ENCODE measurements at regions not wholly inside any gene's neighbourhood (a gene's known extent, or its start where the extent isn't known, plus 50 kb on each side); places are given as distances from the start of the nearest gene placed in this dataset.

GRCh38 chr5:74950836-74951515 is 84.8 kb upstream of the FAM169A start:
- DNase-seq (no peak), ATAC-seq (no peak)
- Mint-ChIP-seq H3K9me3 (ENCODE audit: low read depth) (no peaks in the 10 kb centered on the region), H3K36me3 (no peaks in the 10 kb centered on the region), H3K4me1 (peaks cover 1% of the 10 kb centered on the region), H3K27me3 (peaks cover 45% of the 10 kb centered on the region), H3K27ac (no peak overlapping the region), H3K4me3 (no peak overlapping the region)
- CTCF ChIA-PET = interaction anchor here (1.4 kb wide), 1 partner anchor 22 kb away, joined by 3 read pairs; no protein-coding TSS in a partner anchor

DNA sequence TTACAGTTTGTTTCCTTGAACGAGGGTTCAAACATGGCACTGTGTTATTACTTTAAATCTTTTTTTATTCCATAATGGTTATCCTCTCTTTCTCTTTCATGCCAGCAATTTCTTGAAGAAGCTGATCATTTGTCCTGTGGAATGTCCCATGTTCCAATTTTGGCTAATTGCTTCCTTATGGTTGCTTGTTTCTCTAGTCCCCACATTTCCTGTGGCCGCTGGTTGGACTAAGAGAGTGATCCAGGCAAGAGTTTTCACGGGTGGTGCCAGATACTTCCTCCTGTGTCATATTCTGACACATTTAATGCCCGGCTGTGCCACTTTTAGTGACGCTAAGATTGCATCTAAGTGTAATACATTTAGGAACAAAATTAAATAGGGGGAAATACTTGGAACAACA is 83.8 kb upstream of the FAM169A start:
- Mint-ChIP-seq H3K36me3 (no peaks in the 10 kb centered on the region), H3K9me3 (ENCODE audit: low read depth) (no peaks in the 10 kb centered on the region), H3K4me1 (peaks cover 11% of the 10 kb centered on the region), H3K4me3 (no peak overlapping the region), H3K27ac (no peak overlapping the region), H3K27me3 (peaks cover 50% of the 10 kb centered on the region)
- CTCF ChIA-PET = no interaction called here
- DNase-seq (no peak), ATAC-seq (no peak)

- no peaks in the 10 kb centered on the region for H3K9me3 Mint-ChIP-seq (ENCODE audit: low read depth)
- no peak overlapping the region for H3K4me3 Mint-ChIP-seq
These were observed 81.9 kb upstream of the FAM169A start for GRCh38 chr5:74948031-74948546.

GRCh38 chr5:74946471-74946870 is 80.3 kb upstream of the FAM169A start:
- CTCF ChIA-PET = interaction anchor here (1.3 kb wide), 1 partner anchor 11 kb away, joined by 3 read pairs; no protein-coding TSS in a partner anchor
- ATAC-seq = no peak
- H3K9me3 Mint-ChIP-seq (ENCODE audit: low read depth) = no peaks in the 10 kb centered on the region

More at GRCh38 chr5:74948031-74948546, 81.9 kb upstream of the FAM169A start:
- DNase-seq = no peak
- Mint-ChIP-seq H3K27me3 (peaks cover 62% of the 10 kb centered on the region), H3K36me3 (no peaks in the 10 kb centered on the region), H3K4me1 (peaks cover 11% of the 10 kb centered on the region), H3K27ac (no peak overlapping the region)
- no peak for ATAC-seq
- CTCF ChIA-PET = no interaction called here

GRCh38 chr5:74945561-74946165 is 79.5 kb upstream of the FAM169A start:
- peaks cover 60% of the 10 kb centered on the region for H3K27me3 Mint-ChIP-seq
- H3K9me3 Mint-ChIP-seq (ENCODE audit: low read depth) = no peaks in the 10 kb centered on the region
- DNase-seq = peak; percentile 62
- peaks cover 11% of the 10 kb centered on the region for H3K4me1 Mint-ChIP-seq
- peak; percentile 83 for ATAC-seq
- CTCF ChIA-PET = interaction anchor here (1.3 kb wide), 1 partner anchor 11 kb away, joined by 3 read pairs; no protein-coding TSS in a partner anchor
- H3K27ac Mint-ChIP-seq = no peak overlapping the region
- H3K36me3 Mint-ChIP-seq = no peaks in the 10 kb centered on the region
- no peak overlapping the region for H3K4me3 Mint-ChIP-seq

More at GRCh38 chr5:74946471-74946870, 80.3 kb upstream of the FAM169A start:
- Mint-ChIP-seq H3K27ac (no peak overlapping the region), H3K27me3 (peaks cover 62% of the 10 kb centered on the region), H3K36me3 (no peaks in the 10 kb centered on the region), H3K4me3 (no peak overlapping the region), H3K4me1 (peaks cover 11% of the 10 kb centered on the region)
- DNase-seq = no peak

DNA sequence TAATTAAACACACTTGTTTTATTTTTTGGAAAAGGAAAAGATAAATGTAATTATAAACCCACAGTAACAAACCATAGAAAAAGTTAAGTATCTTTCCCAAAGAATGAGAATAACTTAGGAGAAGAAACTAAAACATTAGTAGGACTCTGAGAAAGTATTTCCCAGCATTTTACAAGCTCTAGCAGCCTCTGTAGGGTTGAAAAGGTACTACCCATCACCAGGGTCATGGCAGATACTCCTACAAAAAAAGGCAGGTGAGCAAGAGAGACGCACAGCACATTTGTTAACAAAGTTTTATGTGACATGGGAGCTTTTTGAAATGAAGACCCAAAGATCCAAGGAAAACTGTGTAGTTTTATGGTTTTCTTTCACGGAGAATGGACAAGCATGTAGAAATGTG is 77.7 kb upstream of the FAM169A start:
- Mint-ChIP-seq H3K27me3 (peaks cover 63% of the 10 kb centered on the region), H3K27ac (no peak overlapping the region), H3K4me3 (no peak overlapping the region), H3K9me3 (ENCODE audit: low read depth) (no peaks in the 10 kb centered on the region), H3K36me3 (no peaks in the 10 kb centered on the region), H3K4me1 (peaks cover 11% of the 10 kb centered on the region)
- ATAC-seq (no peak), DNase-seq (no peak)
- CTCF ChIA-PET = no interaction called here

GRCh38 chr5:74942622-74943286 is 76.6 kb upstream of the FAM169A start:
- CTCF ChIA-PET = no interaction called here
- DNase-seq (no peak), ATAC-seq (no peak)
- Mint-ChIP-seq H3K4me1 (peaks cover 13% of the 10 kb centered on the region), H3K4me3 (no peak overlapping the region), H3K27ac (no peak overlapping the region), H3K9me3 (ENCODE audit: low read depth) (no peaks in the 10 kb centered on the region), H3K36me3 (no peaks in the 10 kb centered on the region), H3K27me3 (peaks cover 61% of the 10 kb centered on the region)

DNA sequence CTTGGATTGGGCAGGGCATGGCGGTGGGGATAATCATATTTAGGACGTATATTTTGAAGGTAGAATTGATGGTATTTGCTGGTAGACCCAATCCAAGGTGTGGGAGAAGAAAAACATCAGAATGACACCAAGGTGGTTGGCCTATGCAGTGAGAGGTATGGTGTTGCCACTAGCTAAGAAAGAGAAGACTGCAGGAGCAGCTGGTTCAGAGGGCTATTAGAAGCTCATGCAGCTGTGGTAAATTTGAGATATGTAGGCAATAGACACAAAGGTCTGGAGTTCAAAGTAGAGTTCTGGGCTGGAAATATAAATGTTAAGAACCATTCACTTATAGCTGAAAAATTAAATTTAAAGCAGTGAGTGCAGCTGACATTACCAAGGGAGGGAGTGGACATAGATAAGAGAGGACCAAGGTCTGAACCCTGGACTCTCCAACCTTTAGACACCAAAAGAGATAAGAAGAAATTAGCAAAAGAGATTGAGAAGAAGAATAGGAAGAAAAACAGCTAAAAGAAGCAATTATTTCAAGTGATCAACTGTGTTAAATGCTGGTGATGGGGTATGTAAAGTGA is 74.7 kb upstream of the FAM169A start:
- H3K9me3 Mint-ChIP-seq (ENCODE audit: low read depth) = no peaks in the 10 kb centered on the region
- DNase-seq = no peak

DNA sequence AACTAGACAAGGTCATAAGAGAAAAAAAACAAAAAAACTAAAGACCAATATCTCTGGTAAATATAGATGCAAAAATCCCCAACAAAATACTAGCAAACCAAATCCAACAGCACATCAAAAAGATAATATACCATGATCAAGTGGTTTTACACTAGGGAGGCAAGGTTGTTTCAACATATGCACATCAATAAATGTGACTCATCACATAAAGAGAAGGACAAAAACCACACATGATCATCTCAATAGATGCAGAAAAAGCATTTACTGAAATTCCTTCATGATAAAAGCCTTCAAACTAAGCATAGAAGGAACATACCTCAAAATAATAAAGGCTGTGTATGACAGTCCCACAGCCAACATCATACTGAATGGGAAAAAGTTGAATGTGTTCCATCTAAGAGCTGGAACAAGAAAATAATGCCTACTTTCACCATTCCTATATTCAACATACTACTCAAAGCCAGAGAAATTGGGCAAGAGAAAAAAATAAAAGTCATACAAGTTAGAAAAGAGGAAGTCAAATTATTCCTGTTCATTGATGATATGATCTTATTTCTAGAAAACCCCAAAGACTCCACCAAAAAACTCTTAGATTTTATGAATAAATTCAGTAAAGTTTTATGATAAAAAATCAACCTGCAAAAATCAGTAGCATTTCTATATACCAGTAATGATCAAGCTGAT is 72.2 kb upstream of the FAM169A start:
- Mint-ChIP-seq H3K4me3 (no peak overlapping the region), H3K27ac (no peak overlapping the region), H3K4me1 (peaks cover 29% of the 10 kb centered on the region), H3K36me3 (no peaks in the 10 kb centered on the region), H3K27me3 (peaks cover 39% of the 10 kb centered on the region), H3K9me3 (ENCODE audit: low read depth) (no peaks in the 10 kb centered on the region)
- no peak for ATAC-seq
- CTCF ChIA-PET = interaction anchor here (0.6 kb wide), 1 partner anchor 108 kb away, joined by 3 read pairs; no protein-coding TSS in a partner anchor
- no peak for DNase-seq

More for the DNA sequence above, 74.7 kb upstream of the FAM169A start:
- Mint-ChIP-seq H3K36me3 (no peaks in the 10 kb centered on the region), H3K27ac (no peak overlapping the region), H3K27me3 (peaks cover 54% of the 10 kb centered on the region), H3K4me1 (peaks cover 17% of the 10 kb centered on the region), H3K4me3 (no peak overlapping the region)
- CTCF ChIA-PET = no interaction called here
- no peak for ATAC-seq

GRCh38 chr5:74935752-74936091 is 69.5 kb upstream of the FAM169A start:
- Mint-ChIP-seq H3K9me3 (ENCODE audit: low read depth) (no peaks in the 10 kb centered on the region), H3K4me3 (no peak overlapping the region), H3K27me3 (peaks cover 28% of the 10 kb centered on the region), H3K4me1 (peaks cover 29% of the 10 kb centered on the region), H3K27ac (peak overlapping the region; percentile 73), H3K36me3 (no peaks in the 10 kb centered on the region)
- ATAC-seq (no peak), DNase-seq (no peak)
- CTCF ChIA-PET = interaction anchor here (0.6 to 1.4 kb wide), 9 partner anchors 11 to 632 kb away, joined by 3 to 6 read pairs (median 3); partner anchors contain the start of genes ANKRD31, HEXB and HMGCR

DNA sequence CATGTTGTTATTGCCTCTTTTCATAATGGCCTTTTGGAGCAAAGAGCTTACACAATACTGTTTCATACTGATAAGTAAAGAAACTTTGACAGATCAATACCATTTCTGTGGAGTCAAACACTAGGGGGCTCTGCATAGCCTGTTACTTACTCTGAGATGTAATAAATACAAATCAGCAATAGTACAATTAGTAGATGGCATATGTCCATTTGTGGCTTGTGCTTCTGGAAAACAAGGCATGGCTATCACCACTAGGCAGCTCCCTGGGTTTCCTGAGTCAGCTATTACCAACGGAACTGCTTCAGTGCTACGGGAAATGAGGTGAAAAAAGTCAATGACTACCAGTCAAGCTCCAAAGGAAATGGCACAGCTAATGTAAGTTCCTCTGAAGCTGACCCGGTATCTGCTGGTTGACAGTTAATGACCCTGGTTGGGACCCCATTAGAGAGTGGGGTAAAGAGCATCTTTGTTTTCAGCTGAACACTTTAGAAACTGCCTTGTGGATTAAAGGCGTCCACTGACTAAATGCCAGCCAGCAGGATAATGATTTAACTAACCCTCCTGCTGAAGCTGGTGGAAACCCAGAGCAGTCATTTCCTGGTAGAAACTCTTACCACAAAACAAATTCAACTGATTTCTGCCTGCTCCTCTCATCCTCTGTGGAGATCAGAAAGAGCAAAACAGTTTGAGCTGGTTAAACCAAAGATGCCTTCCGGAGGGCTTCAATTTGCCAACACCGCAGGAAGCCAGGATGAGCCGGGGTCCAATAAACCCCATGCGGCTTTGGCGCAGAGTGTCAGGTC is 69.0 kb upstream of the FAM169A start:
- DNase-seq (peak; percentile 53), ATAC-seq (peak; percentile 77)
- H3K4me3 Mint-ChIP-seq = peak overlapping the region; percentile 41
- H3K36me3 Mint-ChIP-seq = no peaks in the 10 kb centered on the region
- peaks cover 29% of the 10 kb centered on the region for H3K4me1 Mint-ChIP-seq
- peak overlapping the region; percentile 73 for H3K27ac Mint-ChIP-seq
- CTCF ChIA-PET = interaction anchor here (0.6 to 1.4 kb wide), 11 partner anchors 11 to 632 kb away, joined by 3 to 6 read pairs (median 3); partner anchors contain the start of genes ANKRD31, HEXB and HMGCR
- peaks cover 26% of the 10 kb centered on the region for H3K27me3 Mint-ChIP-seq
- H3K9me3 Mint-ChIP-seq (ENCODE audit: low read depth) = no peaks in the 10 kb centered on the region

DNA sequence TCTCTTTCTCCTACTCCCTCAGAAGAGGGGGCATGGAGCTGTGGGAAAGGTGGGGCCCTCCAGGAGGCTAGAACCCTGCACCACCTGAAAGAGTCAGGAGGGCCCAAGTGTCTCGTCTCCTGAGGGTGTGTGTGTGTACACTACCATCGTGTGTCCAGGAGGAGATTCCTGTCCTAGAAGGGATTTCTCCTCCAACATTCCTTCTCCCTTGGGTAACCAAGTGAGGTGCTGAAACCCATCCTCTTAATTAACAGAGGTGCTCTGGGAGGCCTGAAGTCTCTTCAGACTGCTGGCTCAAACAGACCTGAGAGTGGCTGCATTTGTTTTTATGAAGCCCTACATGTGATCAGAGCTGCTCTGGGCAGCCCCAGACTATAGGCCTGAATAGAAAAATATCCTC is 61.1 kb upstream of the FAM169A start:
- Mint-ChIP-seq H3K4me3 (no peak overlapping the region), H3K9me3 (ENCODE audit: low read depth) (no peaks in the 10 kb centered on the region), H3K27ac (no peak overlapping the region), H3K27me3 (peaks cover 10% of the 10 kb centered on the region), H3K4me1 (no peaks in the 10 kb centered on the region), H3K36me3 (no peaks in the 10 kb centered on the region)
- CTCF ChIA-PET = no interaction called here
- no peak for DNase-seq
- no peak for ATAC-seq

Measured in activated CD8-positive, alpha-beta memory T cell treated with anti-CD3 and anti-CD28 coated beads, Interleukin-2, amount 10 ng/mL, durations not matched to agents 7 days and 5 days (primary cell).